Neural cell (in vitro differentiated cells): ENCODE measurements at regions not wholly inside any gene's neighbourhood (a gene's known extent, or its start where the extent isn't known, plus 50 kb on each side); places are given as distances from the start of the nearest gene placed in this dataset.

Source experiments
- H2AFZ ChIP-seq: fragments of 200-600, 300-800 bp; sonication (generic), shearing (Covaris generic); 2 replicates; pipeline ENCODE4 v1.6.0; 2014; ENCODE audit warnings: low read depth, mild to moderate bottlenecking, antibody characterized with exemption, low read length, moderate library complexity
- H3F3A ChIP-seq: fragments of 200-600 bp; shearing (Covaris generic); 2 replicates; pipeline ENCODE4 v1.6.1; 2016; ENCODE audit warnings: mild to moderate bottlenecking, moderate library complexity, mixed read lengths, antibody characterized with exemption, low read length; ENCODE audit not compliant: insufficient read depth, poor library complexity, severe bottlenecking
- H3K27ac ChIP-seq: fragments of 200-600, 300-800 bp; sonication (generic), shearing (Covaris generic); 2 replicates; pipeline ENCODE4 v1.5.1; 2014; ENCODE audit warnings: mild to moderate bottlenecking, low read length, moderate library complexity
- H3K27me3 ChIP-seq: fragments of 300-800, 200-600 bp; sonication (generic), shearing (Covaris generic); 2 replicates; pipeline ENCODE4 v1.6.0; 2014; ENCODE audit warnings: mild to moderate bottlenecking, low read depth, low read length, moderate library complexity; ENCODE audit not compliant: insufficient read depth
- H3K36me3 ChIP-seq: fragments of 300-800, 200-600 bp; sonication (generic), shearing (Covaris generic); 2 replicates; pipeline ENCODE4 v1.5.1; 2014; ENCODE audit warnings: mild to moderate bottlenecking, antibody characterized with exemption, low read length, moderate library complexity; ENCODE audit not compliant: insufficient read depth
- H3K4me2 ChIP-seq: fragments of 300-800, 200-600 bp; sonication (generic), shearing (Covaris generic); 2 replicates; pipeline ENCODE4 v1.6.0; 2014; ENCODE audit warnings: mild to moderate bottlenecking, low read length
- H3K4me3 ChIP-seq: fragments of 300-800, 200-600 bp; sonication (generic), shearing (Covaris generic); 2 replicates; pipeline ENCODE4 v1.5.1; 2014; ENCODE audit warnings: mild to moderate bottlenecking, low read length, moderate library complexity
- H3K79me2 ChIP-seq: fragments of 200-600 bp; shearing (Covaris generic); replicated peaks from 2 replicates; pipeline ENCODE4 v1.6.0; 2014; ENCODE audit warnings: mild to moderate bottlenecking, low read length, moderate library complexity; ENCODE audit not compliant: insufficient read depth
- H3K9ac ChIP-seq: fragments of 300-800, 200-600 bp; sonication (generic), shearing (Covaris generic); 2 replicates; pipeline ENCODE4 v1.6.1; 2016; ENCODE audit warnings: mild to moderate bottlenecking, low read length, mixed read lengths
- H3K9me2 ChIP-seq: fragments of 200-600 bp; shearing (Covaris generic); 2 replicates; pipeline ENCODE4 v1.6.1; 2016; ENCODE audit warnings: mild to moderate bottlenecking, low read length, mixed read lengths; ENCODE audit not compliant: insufficient read depth
- H3K9me3 ChIP-seq: fragments of 200-600, 300-800 bp; sonication (generic), shearing (Covaris generic); 2 replicates; pipeline ENCODE4 v1.6.1; 2016; ENCODE audit warnings: mild to moderate bottlenecking, mixed run types, low read length, moderate library complexity, mixed read lengths
- H4K20me1 ChIP-seq: fragments of 200-600 bp; shearing (Covaris generic); 2 replicates; pipeline ENCODE4 v1.6.1; 2016; ENCODE audit warnings: mild to moderate bottlenecking, mixed run types; ENCODE audit not compliant: insufficient read depth
- EP300 ChIP-seq: fragments of 450-650 bp; conservative IDR thresholded peaks from 2 replicates; pipeline ENCODE4 v1.6.1; 2014; ENCODE audit warnings: antibody characterized with exemption, mild to moderate bottlenecking, moderate library complexity; ENCODE audit not compliant: poor library complexity, severe bottlenecking
- EZH2 ChIP-seq: fragments of 200-600, 300-800 bp; shearing (Covaris generic), sonication (generic); IDR thresholded peaks from 2 replicates; pipeline ENCODE4 v1.6.1; 2014; ENCODE audit warnings: antibody characterized with exemption, low read length, borderline replicate concordance, mild to moderate bottlenecking; ENCODE audit not compliant: insufficient read depth, poor library complexity, severe bottlenecking
- MXI1 ChIP-seq: fragments of 450-650 bp; conservative IDR thresholded peaks from 2 replicates; pipeline ENCODE4 v1.6.1; 2014; ENCODE audit warnings: antibody characterized with exemption, mild to moderate bottlenecking; ENCODE audit not compliant: poor library complexity, severe bottlenecking
- POLR2AphosphoS5 ChIP-seq: IDR thresholded peaks from 2 replicates; pipeline ENCODE4 v1.6.1; 2012
- RAD21 ChIP-seq: fragments of 450-650 bp; conservative IDR thresholded peaks from 2 replicates; pipeline ENCODE4 v1.6.1; 2014; ENCODE audit warnings: antibody characterized with exemption, mild to moderate bottlenecking, moderate library complexity
- SMC3 ChIP-seq: fragments of 450-650 bp; conservative IDR thresholded peaks from 2 replicates; pipeline ENCODE4 v1.6.1; 2014; ENCODE audit warnings: antibody characterized with exemption, mild to moderate bottlenecking, moderate library complexity; ENCODE audit not compliant: poor library complexity
- TAF1 ChIP-seq: IDR thresholded peaks from 2 replicates; pipeline ENCODE4 v1.6.1; 2012; ENCODE audit warnings: low read depth
- TF ChIP-seq, protein P1 (sequence below): fragments of 450-650 bp; IDR thresholded peaks from 2 replicates; pipeline ENCODE4 v1.5.1; 2014; ENCODE audit warnings: antibody characterized with exemption, mild to moderate bottlenecking, moderate library complexity; ENCODE audit not compliant: poor library complexity, severe bottlenecking
- TF ChIP-seq, protein P2 (sequence below): IDR thresholded peaks from 2 replicates; pipeline ENCODE4 v1.6.1; 2012; ENCODE audit warnings: borderline replicate concordance

DNA sequence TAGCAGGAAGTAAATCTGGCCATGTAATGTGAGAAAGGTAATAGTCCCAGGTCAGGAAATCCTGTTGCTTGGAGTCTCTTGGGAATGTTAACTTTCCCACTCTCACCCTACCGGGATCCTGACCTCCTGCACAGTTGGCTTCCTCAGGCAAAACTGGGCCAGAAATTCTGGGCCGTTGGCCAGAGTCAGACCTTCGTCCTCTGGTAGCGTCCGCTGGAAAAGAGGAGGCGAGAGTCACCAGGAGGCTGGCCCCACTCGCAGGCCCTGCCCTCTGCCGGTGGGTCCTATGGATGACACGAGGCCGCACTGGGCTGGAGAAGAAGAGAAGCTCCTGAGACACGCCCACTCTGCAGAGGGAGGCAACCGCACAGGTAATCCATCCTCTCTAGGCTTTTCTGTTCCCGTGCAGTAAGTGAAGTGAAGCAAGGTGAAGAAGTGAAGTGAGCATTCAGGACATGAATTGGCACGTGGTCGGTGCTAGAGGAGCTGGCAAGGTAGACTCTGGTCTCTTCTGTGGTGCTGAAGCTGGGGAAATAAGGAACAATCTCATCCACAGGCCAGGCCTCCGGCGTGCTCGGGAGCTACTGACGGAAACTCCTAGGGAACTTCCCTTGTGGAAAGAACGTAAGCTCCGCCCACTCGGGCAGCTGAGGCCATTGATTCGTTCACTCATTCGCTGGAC, 182.7 kb upstream of the GLI2 start:
- H3K4me3 ChIP-seq = no peak overlapping the region
- TF ChIP-seq EP300 (no peak), SMC3 (no peak), TAF1 (no peak), MXI1 (no peak), POLR2AphosphoS5 (no peak), RAD21 (no peak), EZH2 (no peak)
- TF ChIP-seq, protein P1, sequence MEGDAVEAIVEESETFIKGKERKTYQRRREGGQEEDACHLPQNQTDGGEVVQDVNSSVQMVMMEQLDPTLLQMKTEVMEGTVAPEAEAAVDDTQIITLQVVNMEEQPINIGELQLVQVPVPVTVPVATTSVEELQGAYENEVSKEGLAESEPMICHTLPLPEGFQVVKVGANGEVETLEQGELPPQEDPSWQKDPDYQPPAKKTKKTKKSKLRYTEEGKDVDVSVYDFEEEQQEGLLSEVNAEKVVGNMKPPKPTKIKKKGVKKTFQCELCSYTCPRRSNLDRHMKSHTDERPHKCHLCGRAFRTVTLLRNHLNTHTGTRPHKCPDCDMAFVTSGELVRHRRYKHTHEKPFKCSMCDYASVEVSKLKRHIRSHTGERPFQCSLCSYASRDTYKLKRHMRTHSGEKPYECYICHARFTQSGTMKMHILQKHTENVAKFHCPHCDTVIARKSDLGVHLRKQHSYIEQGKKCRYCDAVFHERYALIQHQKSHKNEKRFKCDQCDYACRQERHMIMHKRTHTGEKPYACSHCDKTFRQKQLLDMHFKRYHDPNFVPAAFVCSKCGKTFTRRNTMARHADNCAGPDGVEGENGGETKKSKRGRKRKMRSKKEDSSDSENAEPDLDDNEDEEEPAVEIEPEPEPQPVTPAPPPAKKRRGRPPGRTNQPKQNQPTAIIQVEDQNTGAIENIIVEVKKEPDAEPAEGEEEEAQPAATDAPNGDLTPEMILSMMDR = no peak
- TF ChIP-seq, protein P2, sequence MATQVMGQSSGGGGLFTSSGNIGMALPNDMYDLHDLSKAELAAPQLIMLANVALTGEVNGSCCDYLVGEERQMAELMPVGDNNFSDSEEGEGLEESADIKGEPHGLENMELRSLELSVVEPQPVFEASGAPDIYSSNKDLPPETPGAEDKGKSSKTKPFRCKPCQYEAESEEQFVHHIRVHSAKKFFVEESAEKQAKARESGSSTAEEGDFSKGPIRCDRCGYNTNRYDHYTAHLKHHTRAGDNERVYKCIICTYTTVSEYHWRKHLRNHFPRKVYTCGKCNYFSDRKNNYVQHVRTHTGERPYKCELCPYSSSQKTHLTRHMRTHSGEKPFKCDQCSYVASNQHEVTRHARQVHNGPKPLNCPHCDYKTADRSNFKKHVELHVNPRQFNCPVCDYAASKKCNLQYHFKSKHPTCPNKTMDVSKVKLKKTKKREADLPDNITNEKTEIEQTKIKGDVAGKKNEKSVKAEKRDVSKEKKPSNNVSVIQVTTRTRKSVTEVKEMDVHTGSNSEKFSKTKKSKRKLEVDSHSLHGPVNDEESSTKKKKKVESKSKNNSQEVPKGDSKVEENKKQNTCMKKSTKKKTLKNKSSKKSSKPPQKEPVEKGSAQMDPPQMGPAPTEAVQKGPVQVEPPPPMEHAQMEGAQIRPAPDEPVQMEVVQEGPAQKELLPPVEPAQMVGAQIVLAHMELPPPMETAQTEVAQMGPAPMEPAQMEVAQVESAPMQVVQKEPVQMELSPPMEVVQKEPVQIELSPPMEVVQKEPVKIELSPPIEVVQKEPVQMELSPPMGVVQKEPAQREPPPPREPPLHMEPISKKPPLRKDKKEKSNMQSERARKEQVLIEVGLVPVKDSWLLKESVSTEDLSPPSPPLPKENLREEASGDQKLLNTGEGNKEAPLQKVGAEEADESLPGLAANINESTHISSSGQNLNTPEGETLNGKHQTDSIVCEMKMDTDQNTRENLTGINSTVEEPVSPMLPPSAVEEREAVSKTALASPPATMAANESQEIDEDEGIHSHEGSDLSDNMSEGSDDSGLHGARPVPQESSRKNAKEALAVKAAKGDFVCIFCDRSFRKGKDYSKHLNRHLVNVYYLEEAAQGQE = no peak
- no peak overlapping the region for H3K27ac ChIP-seq
- no peak overlapping the region for H2AFZ ChIP-seq
- no peaks in the 10 kb centered on the region for H3F3A ChIP-seq
- no peaks in the 10 kb centered on the region for H3K9me3 ChIP-seq
- H3K36me3 ChIP-seq = no peaks in the 10 kb centered on the region
- H3K9me2 ChIP-seq = no peaks in the 10 kb centered on the region
- peaks cover 13% of the 10 kb centered on the region for H3K27me3 ChIP-seq
- no peak overlapping the region for H3K4me2 ChIP-seq
- H3K9ac ChIP-seq = no peak overlapping the region
- H3K79me2 ChIP-seq = no peaks in the 10 kb centered on the region
- no peaks in the 10 kb centered on the region for H4K20me1 ChIP-seq

DNA sequence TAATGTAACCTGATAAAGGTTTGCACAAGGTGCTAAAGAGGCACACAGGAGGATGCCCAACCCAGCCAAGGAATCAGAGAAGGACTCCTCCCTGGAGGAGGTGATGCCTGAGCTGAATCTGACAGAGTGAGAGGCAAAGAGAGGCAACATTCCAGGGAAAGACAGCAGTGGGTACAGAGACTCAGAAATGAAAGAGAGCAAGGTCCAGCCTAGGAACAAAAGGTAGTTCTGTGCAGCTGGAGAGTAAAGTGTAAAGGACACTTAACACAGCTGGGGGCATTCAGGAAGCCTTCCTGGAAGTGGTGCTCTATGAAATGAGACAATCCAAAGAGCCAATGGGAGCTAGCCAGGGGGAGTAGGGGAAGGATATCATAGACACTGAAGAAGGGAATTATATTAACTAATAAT, 181.0 kb upstream of the GLI2 start:
- Histone ChIP-seq H4K20me1 (no peaks in the 10 kb centered on the region), H3K79me2 (no peaks in the 10 kb centered on the region)

More for the DNA sequence above, 181.0 kb upstream of the GLI2 start:
- H3K4me2 ChIP-seq = no peak overlapping the region
- no peaks in the 10 kb centered on the region for H3F3A ChIP-seq
- no peaks in the 10 kb centered on the region for H3K9me2 ChIP-seq
- no peaks in the 10 kb centered on the region for H3K9me3 ChIP-seq
- H3K27ac ChIP-seq = no peak overlapping the region
- no peak overlapping the region for H2AFZ ChIP-seq
- TF ChIP-seq, protein P1 = no peak
- TF ChIP-seq TAF1 = no peak
- TF ChIP-seq RAD21 = no peak
- TF ChIP-seq, protein P2 = no peak
- no peak for TF ChIP-seq POLR2AphosphoS5
- TF ChIP-seq SMC3 = no peak
- no peak for TF ChIP-seq MXI1
- TF ChIP-seq EZH2 = no peak
- no peak overlapping the region for H3K9ac ChIP-seq
- H3K27me3 ChIP-seq = peaks cover 13% of the 10 kb centered on the region
- no peaks in the 10 kb centered on the region for H3K36me3 ChIP-seq
- no peak overlapping the region for H3K4me3 ChIP-seq
